ENCODE measurements at regions not wholly inside any gene's neighbourhood (a gene's known extent, or its start where the extent isn't known, plus 50 kb on each side); places are given as distances from the start of the nearest gene placed in this dataset.

GRCh38 chr11:27857014-27857413, 156.8 kb upstream of the BDNF start:
- DNase-seq = no peak

GRCh38 chr11:27848423-27848822, 148.2 kb upstream of the BDNF start:
- no peak for DNase-seq

GRCh38 chr11:27847496-27847895, 147.2 kb upstream of the BDNF start:
- DNase-seq = no peak

GRCh38 chr11:27842290-27842689, 142.0 kb upstream of the BDNF start:
- no peak for DNase-seq

GRCh38 chr11:27841023-27841422, 140.8 kb upstream of the BDNF start:
- DNase-seq = no peak

GRCh38 chr11:27839226-27839913, 139.1 kb upstream of the BDNF start:
- DNase-seq = no peak

- no peak for DNase-seq
Measured at GRCh38 chr11:27838674-27839073, 138.4 kb upstream of the BDNF start.

- DNase-seq = no peak
Measured at GRCh38 chr11:27837895-27838563, 137.8 kb upstream of the BDNF start.

GRCh38 chr11:27830206-27830605, 130.0 kb upstream of the BDNF start:
- no peak for DNase-seq

- no peak for DNase-seq
Measured at GRCh38 chr11:27820249-27820648, 120.0 kb upstream of the BDNF start.

GRCh38 chr11:27816197-27816596, 115.9 kb upstream of the BDNF start:
- DNase-seq = no peak

- no peak for DNase-seq
Measured at GRCh38 chr11:27812341-27812740, 112.1 kb upstream of the BDNF start.

GRCh38 chr11:27807596-27807995, 107.3 kb upstream of the BDNF start:
- DNase-seq = no peak

GRCh38 chr11:27806122-27806521, 105.9 kb upstream of the BDNF start:
- no peak for DNase-seq

- DNase-seq = peak; percentile 66
Measured at GRCh38 chr11:27795955-27796861, 96.0 kb upstream of the BDNF start.

GRCh38 chr11:27786864-27787263, 86.6 kb upstream of the BDNF start:
- DNase-seq = no peak

- DNase-seq = no peak
Measured at GRCh38 chr11:27786331-27786730, 86.1 kb upstream of the BDNF start.

- DNase-seq = no peak
Measured at GRCh38 chr11:27783701-27784355, 83.6 kb upstream of the BDNF start.

GRCh38 chr11:27777033-27777432, 76.8 kb upstream of the BDNF start:
- DNase-seq = no peak

- no peak for DNase-seq
Measured at GRCh38 chr11:27773884-27774283, 73.6 kb upstream of the BDNF start.

- no peak for DNase-seq
Measured at GRCh38 chr11:27771516-27771915, 71.3 kb upstream of the BDNF start.

- DNase-seq = no peak
Measured at GRCh38 chr11:27770576-27770975, 70.3 kb upstream of the BDNF start.

GRCh38 chr11:27763736-27764135, 63.5 kb upstream of the BDNF start:
- no peak for DNase-seq

Data from NCI-H1092 (cell line).